ENCODE measurements at regions not wholly inside any gene's neighbourhood (a gene's known extent, or its start where the extent isn't known, plus 50 kb on each side); places are given as distances from the start of the nearest gene placed in this dataset.

GRCh38 chr15:101590785-101591184 is 61.4 kb downstream of the TM2D3 start:
- no peak for DNase-seq

GRCh38 chr15:101583284-101583683 is 68.9 kb downstream of the TM2D3 start:
- no peak for DNase-seq

GRCh38 chr15:101580431-101580830 is 71.8 kb downstream of the TM2D3 start:
- no peak for DNase-seq

DNA sequence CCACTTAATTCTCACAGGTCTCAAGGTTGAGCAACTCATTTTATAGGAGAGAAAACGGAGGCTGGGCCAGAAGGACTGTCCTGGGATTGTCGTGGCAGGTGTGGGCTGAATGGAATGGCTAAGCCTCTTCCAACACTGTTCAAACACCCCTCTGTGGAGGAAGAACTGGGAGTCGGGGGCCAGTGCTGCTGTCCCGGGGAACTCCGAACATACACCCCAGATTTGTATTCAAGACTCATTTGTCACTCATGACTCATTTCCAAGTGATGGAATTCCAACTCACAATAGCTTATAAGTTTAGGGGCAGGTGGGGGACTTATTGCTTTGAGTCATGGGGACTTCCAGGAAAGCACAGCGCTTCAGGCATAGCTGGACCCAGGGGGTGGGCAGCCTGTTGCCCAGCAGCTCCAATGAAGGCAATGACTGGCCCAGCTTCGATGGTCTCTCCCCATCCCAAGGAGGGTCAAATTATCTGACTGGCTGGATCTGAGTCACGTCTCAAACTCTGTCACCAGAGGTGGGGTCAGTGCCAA is 72.5 kb downstream of the TM2D3 start:
- no peak for DNase-seq

GRCh38 chr15:101578443-101578894 is 73.7 kb downstream of the TM2D3 start:
- DNase-seq: no peak

DNA sequence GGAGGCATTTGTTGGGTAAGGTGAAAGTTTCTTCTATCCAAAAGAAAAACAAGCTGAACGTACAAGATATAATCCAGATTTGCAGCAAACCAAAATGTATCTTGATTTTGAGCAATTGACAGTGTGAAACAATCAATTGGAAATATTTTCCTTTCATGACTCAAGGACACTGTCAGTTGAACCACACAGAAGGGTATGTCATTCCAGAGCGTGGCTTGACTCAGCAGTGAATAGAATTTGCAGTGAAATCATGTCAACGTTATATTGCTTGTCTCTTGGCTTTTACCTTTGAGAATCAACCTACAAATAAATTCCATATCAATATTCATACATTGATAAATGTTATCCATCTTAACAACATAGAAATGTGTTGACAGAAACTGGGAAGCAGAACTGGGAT is 78.2 kb downstream of the TM2D3 start:
- DNase-seq: no peak

DNA sequence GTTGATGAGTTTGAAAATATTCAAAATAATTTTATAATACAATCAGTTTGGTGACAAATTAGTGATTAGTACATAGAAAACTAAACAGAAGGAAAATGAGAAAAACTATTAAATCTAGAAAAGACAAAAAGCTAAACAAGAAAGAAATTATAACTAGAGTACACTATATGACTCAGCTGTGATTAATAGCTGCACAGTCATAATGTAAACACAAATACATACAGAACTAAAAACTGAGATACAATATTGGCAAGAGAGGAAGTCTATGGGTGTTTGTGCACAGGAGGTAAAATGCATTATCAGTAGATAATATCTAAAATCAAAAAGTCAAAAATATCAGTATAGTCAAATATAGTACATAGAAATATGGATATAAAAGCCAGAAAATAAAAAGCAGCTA is 80.7 kb upstream of the PCSK6 start:
- no peak for DNase-seq

GRCh38 chr15:101568821-101569555 is 79.5 kb upstream of the PCSK6 start:
- no peak for DNase-seq

- DNase-seq: no peak
Observed at GRCh38 chr15:101568309-101568708, 78.8 kb upstream of the PCSK6 start.

- no peak for DNase-seq
Observed at GRCh38 chr15:101566748-101567488, 77.4 kb upstream of the PCSK6 start.

GRCh38 chr15:101565377-101565776 is 75.9 kb upstream of the PCSK6 start:
- no peak for DNase-seq

DNA sequence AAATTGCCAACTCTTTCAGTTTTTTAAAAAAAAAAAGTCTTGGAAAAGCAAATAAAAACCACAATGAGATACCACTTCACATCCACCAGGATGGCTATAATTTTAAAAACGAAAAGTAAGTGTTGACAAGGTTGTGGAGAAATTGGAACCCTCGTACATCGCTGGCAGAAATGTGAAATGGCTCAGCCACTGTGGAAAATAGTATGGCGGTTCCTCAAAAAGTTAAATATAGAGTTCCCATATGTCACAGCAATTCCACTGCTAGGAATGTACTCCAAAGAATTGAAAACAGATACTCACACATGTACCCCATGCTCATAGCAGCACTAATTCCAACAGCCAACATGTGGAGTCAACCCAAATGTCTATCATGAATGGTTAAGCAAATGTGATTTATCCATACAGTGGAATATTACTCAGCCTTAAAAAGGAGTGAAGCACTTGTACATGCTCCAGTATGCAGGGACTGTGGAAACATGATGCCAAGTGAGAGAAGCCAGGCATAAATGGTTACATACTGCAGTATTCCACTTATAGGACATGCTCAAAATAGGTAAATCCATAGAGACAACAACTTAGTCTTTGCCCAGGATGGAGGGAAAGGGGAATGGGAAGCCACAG is 73.8 kb upstream of the PCSK6 start:
- DNase-seq: no peak

GRCh38 chr15:101562428-101563059 is 73.0 kb upstream of the PCSK6 start:
- DNase-seq: no peak

- DNase-seq: no peak
Observed at GRCh38 chr15:101561584-101561906, 72.0 kb upstream of the PCSK6 start.

DNA sequence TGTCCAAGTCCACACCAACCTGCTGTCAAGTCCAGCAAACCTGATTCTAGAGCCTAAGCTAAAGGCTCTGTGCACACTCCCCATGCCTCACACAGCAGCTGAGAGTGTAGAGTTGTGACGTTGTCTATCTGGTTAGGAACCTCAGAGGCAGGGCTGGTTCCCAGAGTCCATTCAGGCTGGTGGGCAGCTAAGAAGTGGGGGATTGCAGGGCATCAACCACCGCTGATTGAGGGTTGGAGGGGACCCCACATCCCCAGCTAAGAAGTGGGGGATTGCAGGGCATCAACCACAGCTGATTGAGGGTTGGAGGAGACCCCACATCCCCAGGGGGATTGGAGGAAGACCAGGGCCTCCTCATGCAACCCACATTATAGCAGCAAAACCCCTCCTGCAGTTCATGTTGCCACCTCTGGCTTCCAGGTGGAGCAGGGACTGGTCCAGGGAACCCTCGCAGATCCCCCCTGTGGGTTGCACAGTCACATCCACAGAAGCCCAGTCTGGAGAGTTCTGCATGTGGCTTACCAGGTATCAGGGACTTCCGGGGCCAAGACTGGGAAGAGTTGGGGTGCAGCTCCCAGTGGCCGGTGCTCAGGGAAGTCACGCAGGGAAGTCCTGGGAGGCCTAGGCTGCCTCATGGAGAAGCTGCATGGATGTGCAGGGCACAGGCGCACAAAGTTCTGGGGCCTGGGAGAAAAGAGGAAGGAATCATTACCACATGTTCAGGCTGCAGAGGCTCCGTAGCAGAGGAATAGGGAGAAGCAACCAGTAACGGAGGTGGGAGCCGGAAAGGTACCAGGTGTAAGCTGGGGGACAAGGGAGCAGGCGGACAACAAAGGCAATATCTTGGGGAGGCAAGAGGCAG is 71.4 kb upstream of the PCSK6 start:
- no peak for DNase-seq

GRCh38 chr15:101559952-101560351 is 70.4 kb upstream of the PCSK6 start:
- no peak for DNase-seq

GRCh38 chr15:101558221-101558941 is 68.9 kb upstream of the PCSK6 start:
- no peak for DNase-seq

GRCh38 chr15:101556273-101556672 is 66.8 kb upstream of the PCSK6 start:
- DNase-seq: no peak

DNA sequence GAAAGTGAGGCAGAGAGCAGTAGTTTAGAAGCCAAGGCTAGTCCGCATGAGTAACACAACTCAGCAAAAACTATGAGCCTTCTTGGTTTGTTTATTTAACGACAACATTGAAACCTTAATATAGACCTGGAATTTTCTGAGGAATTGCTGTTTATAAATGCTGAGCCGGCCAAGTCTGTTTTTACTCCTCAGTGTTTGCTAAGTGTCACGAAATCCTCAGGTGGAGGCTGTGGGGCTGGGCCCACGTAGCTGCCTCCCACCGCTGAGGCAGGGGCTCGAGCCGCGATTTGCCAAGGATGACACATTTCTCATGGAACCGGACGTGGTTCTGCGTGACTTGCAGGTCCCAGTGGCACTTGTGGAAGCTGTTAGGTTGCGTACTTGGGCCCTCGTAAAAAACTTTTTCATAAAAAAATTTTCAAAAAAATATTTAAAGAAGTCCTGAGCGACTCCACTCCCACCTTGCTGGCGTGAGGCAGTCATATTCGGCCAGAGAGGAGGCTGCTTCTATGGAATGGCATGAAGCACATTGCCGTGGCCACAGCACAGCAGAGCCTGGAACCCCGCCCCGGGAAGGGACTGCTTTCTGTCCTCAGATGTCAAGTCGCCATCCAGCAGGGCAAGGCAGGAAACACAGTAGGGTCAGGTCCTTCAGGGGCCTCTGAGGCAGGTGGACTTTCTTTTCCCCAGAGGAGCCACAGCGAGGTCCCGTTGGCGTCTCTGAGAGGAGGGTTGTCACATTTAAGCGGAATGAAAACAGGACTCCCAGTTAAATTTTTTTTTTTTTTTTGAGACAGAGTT is 64.8 kb upstream of the PCSK6 start:
- DNase-seq: no peak

DNA sequence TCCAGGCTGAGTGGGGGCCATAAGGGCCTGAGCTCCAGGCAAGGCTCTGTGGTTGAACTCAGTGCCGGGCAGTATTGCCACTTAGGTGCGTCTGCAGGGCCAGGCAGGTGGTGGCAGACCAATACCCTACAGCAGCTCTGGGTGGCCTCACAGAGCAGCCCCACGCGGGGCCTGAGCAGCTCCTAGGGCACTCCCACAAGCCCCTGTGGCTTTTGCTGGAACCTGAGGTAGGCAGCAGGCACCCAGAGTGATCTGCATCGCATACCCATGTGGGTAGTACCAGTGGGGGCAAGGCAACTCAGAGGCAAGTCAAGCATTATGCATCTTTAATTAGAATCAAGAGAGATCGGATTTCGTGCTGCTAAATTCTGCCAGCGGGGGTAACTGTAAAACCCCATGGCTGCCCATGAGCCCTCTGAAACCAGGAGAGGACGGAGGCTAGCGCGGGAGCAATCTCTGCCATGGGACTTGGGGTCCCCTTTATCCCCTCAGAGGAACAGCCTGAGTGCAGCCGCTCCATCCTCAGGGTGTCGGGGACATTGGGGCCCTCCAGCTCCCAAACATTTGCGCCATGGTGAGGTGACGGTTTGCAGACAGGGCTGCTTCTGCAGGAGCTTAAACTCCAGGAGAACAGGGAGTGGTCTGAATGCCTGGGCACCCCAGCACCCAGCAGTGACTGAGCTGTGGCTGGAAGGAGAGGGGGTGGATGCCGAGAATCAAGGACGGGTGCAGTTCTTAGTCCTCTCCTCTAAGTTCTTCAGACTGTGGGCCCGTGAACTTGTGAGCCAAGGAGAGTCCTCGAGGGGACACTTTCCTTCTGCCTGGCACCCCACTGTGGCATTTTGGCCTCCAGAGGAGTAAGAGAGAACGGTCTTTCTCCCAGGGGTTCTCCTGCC is 62.4 kb upstream of the PCSK6 start:
- no peak for DNase-seq

All from stimulated activated CD8-positive, alpha-beta memory T cell treated with anti-CD3 and anti-CD28 coated beads, Interleukin-4, amount 100 ng/mL, for 48 hours (primary cell).